ENCODE measurements at regions not wholly inside any gene's neighbourhood (a gene's known extent, or its start where the extent isn't known, plus 50 kb on each side); places are given as distances from the start of the nearest gene placed in this dataset.

DNA sequence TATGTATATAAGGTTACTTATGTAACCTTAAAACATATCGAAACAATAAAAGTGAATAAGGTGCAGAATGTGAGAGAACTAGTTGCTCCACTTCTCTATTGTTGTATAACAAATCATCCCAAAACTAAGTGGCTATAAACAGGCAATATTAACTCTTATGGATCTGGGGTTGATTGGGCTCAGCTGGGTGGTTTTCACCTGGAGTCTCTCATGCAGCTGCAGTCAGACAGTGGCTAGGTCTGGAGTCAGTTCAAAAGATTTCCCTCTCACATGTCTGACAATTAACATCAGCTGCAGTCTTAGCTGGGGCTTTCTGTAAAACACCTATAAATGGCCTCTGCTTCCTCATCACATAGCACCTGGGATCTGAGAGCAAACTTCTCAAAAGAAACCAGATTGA is 288.4 kb upstream of the SASH1 start:
- DNase-seq: no peak

DNA sequence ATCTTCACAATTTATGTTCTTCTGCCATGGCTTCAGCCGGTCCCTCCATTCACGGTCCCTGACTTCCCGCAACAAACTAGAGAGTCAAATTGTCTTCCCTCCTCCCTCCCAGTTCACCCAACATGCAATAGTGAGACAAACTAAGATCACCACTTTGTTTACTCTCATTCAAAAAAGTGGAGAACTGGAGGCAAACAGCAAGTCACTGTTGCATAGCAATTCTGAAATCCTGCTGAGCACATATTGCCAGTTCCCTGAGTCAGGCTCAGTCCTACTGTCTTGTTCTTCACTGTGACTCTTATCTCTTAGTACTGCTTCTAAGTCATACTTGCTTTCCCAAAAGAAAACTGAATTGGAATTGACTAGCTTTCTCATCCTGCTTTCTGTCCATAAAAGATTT is 287.2 kb upstream of the SASH1 start:
- DNase-seq: no peak

- DNase-seq: no peak
Measured at GRCh38 chr6:148059869-148060268, 282.8 kb upstream of the SASH1 start.

- peak; percentile 89 for DNase-seq
Measured at GRCh38 chr6:148064406-148065134, 278.1 kb upstream of the SASH1 start.

- DNase-seq: no peak
Measured at GRCh38 chr6:148068437-148069061, 274.1 kb upstream of the SASH1 start.

DNA sequence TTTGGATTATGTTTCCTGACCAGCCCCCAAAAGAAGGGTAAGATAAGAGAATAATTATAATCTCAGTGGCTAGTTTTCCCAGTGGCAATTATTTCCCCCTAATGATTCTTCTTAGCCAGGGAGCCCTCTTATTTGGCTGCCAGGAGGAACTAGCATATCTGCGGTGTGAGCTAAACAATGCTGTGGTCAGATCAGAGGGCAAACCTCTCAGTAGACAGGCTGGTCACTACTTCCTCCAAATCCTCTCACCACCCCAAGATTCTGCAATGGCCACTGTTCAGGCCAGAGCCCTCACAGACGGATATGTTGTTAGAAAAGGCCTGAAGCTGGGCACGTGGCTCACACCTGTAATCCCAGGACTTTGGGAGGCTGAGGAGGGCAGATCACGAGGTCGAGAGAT is 273.4 kb upstream of the SASH1 start:
- DNase-seq: no peak

DNA sequence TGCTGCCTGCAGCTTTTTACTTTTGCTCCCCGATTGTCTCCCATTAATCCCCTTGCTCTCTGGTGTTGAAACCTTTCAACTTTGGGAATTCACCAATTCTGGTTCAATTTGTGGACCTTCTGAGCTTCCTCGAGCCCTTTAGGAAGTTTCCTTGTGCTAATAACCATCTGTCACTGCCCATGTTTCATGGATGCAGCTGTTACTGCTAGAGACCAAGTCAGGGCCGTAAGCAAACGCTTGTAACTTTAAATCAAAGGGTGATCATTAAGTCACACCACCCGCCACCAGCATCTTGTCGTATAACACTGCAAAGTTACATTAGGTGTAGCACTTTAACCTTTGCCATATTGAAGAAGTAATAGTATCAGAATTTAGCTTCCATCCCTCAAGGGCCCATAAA is 268.3 kb upstream of the SASH1 start:
- no peak for DNase-seq

GRCh38 chr6:148074738-148075137 is 267.9 kb upstream of the SASH1 start:
- no peak for DNase-seq

GRCh38 chr6:148075352-148075751 is 267.3 kb upstream of the SASH1 start:
- DNase-seq: no peak

GRCh38 chr6:148076051-148076450 is 266.6 kb upstream of the SASH1 start:
- no peak for DNase-seq

DNA sequence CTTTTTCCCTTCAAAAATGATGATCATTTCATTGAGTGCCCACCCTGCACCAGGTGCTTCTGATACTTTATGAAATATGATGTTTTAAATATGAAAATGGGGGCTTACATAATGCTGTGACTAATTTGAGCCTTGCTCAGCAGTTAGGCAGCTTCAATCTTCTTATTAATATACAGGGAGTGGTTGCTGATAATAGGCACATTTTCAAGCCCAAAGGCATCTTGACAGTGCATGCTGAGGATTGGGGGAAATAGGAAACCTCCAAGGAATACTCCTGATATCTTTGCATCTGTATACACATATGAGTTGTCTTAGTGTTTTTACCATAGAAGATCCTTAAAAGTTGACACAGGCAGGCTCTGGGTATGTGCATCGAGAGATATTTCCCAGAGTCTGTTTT is 262.3 kb upstream of the SASH1 start:
- no peak for DNase-seq

GRCh38 chr6:148081076-148081475 is 261.6 kb upstream of the SASH1 start:
- DNase-seq: no peak

DNA sequence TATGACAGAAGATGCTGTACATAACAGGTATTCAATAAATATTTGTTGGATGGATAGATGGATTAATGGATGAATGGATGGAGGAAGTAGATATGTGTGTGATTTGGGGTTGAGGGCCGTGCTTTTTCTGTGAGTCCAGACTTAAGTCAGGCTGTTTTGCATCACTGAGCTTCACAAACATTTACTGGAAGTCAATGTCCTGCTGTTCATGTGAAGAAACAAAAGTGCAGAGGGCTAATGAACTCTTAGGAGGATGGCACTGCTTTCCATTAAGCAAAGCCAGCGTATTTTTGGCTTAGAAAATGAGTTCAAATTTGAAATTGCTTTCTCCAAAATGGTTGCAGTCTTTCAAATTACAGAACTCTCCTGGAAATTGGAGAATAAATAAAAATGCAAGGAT is 260.6 kb upstream of the SASH1 start:
- DNase-seq: no peak

GRCh38 chr6:148082696-148083095 is 259.9 kb upstream of the SASH1 start:
- no peak for DNase-seq

DNA sequence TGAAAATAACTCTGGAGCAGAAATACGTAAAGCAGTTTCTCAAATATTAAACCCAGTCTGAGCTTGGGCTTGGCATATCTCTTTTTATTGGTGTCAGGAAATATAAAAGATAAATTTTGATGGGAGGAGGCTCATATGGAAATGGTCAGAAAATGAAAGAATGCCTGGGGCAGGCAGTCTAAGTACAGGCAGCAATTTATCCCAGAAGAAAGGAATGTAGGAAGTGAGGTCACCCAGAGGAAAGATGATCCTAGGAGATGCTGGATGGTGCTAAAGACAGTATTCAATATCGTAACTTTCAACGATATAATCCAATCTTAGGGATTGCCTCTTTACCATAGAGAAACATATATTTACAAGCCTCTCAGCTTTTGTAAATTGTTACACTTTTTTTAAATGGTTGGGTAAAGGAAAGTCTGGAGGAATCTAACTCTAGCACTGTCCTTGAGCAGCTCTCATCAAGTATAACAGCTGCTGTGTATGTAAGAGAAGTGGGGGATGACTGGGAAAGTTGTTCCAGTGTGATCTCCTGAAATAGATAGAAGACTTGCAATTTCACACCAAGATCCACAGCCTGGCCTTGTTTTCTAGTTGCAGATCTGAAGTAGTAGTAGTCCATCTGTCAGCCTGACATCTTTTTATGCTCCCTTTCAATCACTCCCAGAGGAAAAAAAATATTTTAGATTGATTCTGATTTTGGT is 256.9 kb upstream of the SASH1 start:
- peak; percentile 31 for DNase-seq

DNA sequence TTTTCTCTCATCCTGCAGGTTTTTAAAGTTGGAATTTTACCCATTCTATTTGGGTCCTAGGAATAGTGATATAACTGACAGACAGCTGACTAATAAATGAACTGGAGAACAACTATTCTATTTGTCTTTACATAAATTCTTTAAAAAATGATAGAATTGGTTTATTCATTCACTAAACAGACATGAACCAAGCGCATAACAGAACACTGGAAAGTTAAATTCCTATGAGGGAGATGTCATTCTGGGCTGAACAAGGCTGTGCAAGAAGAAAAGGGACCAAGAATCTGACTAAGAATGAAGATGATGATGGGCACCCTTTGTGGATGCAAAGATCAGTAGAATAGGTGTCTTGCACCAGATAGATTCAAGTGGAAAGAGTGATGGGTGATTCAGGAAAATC is 256.3 kb upstream of the SASH1 start:
- no peak for DNase-seq

DNA sequence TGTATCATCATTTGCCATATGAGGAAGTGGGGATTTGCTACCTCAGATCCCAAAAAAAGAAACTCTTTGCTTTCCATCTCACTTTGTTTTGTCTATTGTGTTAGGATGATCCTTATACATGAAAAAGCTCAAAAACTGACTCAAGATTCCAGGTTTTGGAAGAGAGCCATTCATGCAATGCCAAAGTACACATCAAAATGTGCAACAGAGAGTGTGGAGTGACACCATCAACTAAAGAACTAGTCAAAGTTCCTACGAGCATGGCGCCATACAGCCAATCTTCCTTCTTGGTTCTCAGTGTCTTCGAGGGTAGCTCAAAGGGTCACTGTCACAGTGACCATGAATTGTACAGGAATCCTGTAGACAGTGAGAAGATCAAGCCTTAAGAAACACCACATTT is 255.8 kb upstream of the SASH1 start:
- no peak for DNase-seq

GRCh38 chr6:148087659-148088058 is 255.0 kb upstream of the SASH1 start:
- no peak for DNase-seq

DNA sequence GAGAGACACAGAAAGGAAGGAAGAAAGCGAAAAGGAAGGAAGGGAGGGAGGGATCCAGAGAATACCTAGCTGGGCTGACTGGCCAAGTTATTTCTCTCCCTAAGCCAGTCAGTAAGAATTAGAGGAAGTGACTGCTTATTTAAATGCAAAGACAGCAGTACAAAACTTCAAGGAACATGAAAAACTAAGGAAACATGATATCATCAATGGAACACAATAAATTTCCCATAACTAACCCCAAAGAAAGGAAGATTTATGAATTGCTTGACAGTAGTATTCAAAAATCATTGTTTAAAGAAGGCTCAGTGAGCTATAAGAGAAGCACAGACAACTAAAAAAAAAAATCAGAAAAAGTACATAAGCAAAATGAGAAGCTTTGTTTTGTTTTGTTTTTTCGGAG is 252.3 kb upstream of the SASH1 start:
- DNase-seq: no peak

GRCh38 chr6:148091394-148091793 is 251.2 kb upstream of the SASH1 start:
- no peak for DNase-seq

GRCh38 chr6:148103436-148103835 is 239.2 kb upstream of the SASH1 start:
- no peak for DNase-seq

DNA sequence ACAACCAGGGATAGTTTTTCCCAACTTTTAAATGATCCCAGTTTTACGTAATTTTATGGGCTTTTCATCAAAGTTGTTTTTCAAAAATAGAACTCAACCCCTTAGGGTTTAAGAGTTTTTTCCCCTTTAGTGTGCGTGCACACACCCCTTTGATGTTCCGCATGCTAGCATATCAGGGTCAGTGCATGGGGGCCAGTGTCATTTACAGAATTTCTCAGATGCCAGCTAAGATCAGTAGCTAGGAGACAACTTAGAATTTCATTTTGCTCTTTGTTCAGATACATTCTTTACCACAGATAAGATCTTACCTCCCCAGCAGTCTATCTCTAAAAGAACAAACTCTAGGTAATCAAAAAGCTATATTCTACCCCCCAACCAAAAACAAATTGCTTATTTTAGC is 238.5 kb upstream of the SASH1 start:
- no peak for DNase-seq

DNA sequence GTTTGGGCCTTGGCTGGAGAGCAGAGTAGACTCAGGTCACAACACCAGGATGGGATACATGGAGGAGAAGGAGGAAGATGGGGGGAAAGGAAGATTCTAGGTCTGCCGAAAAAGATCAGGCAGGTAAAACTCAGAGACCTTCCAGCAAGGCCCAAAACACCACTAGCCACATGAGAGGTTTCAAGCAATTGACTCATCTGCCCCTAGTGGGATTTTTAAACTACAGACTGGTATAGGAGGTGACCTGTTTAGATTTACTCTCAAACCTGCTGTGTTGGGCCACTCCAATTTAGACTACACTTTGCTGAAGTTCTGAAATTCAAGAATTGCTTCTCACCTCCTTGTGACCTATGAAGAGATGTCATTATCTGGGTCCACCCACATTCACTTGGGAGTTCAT is 236.9 kb upstream of the SASH1 start:
- no peak for DNase-seq

- no peak for DNase-seq
Measured at GRCh38 chr6:148107911-148108310, 234.7 kb upstream of the SASH1 start.
